Suprapubic skin (tissue), 4 donors: ENCODE measurements at regions not wholly inside any gene's neighbourhood (a gene's known extent, or its start where the extent isn't known, plus 50 kb on each side); places are given as distances from the start of the nearest gene placed in this dataset.

ENCODE experiments used
- POLR2A ChIP-seq, 2 donors: fragments of 450-650 bp; IDR thresholded peaks; one replicate each; pipeline ENCODE4 v1.6.1; 2017; ENCODE audit warnings: antibody characterized with exemption in 2 of 2, mild to moderate bottlenecking in 2 of 2, moderate library complexity in 2 of 2
- POLR2AphosphoS5 ChIP-seq, 3 donors: sonication (generic); formaldehyde crosslinking; IDR thresholded peaks; one replicate each; pipeline ENCODE4 v1.6.1; 2017; ENCODE audit warnings: antibody characterized with exemption in 3 of 3
- TF ChIP-seq, protein P1 (sequence below), 2 donors: fragments of 200-600 bp in 1 of 2; fragments of 450-650 bp in 1 of 2; sonication (generic) in 1 of 2; IDR thresholded peaks; one replicate each; pipeline ENCODE4 v1.5.1; 2016 to 2019; ENCODE audit warnings: antibody characterized with exemption in 2 of 2, mild to moderate bottlenecking in 1 of 2, moderate library complexity in 1 of 2

DNA sequence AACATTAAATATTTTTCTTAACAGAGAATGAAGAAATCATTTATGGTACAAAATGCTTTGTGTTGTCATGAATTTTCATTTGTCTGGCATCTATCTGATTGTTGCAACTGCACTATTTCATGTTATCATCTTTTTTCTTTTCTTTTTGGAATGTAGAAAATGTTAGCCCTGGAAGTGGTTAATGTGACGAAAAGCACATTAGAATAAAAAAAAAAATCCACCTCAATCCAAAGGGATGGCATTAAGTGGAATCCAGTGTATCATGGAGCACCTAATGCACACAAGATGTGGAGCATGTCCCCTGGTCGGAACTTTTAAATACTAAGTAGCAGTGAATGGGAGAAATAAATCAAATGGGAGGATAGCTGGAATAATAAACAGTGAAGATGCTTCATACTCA is 172.9 kb upstream of the MCHR2 start:
- TF ChIP-seq, protein P1, sequence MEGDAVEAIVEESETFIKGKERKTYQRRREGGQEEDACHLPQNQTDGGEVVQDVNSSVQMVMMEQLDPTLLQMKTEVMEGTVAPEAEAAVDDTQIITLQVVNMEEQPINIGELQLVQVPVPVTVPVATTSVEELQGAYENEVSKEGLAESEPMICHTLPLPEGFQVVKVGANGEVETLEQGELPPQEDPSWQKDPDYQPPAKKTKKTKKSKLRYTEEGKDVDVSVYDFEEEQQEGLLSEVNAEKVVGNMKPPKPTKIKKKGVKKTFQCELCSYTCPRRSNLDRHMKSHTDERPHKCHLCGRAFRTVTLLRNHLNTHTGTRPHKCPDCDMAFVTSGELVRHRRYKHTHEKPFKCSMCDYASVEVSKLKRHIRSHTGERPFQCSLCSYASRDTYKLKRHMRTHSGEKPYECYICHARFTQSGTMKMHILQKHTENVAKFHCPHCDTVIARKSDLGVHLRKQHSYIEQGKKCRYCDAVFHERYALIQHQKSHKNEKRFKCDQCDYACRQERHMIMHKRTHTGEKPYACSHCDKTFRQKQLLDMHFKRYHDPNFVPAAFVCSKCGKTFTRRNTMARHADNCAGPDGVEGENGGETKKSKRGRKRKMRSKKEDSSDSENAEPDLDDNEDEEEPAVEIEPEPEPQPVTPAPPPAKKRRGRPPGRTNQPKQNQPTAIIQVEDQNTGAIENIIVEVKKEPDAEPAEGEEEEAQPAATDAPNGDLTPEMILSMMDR (IDR thresholded peaks at IDR 0.05): no peak
- no peak for TF ChIP-seq POLR2A (IDR thresholded peaks at IDR 0.05)
- no peak for TF ChIP-seq POLR2AphosphoS5 (IDR thresholded peaks at IDR 0.05)
